Astrocyte of the cerebellum (primary cell): ENCODE measurements at regions not wholly inside any gene's neighbourhood (a gene's known extent, or its start where the extent isn't known, plus 50 kb on each side); places are given as distances from the start of the nearest gene placed in this dataset.

Experiments
- DNase-seq: peaks from one replicate; pipeline ENCODE4 v3.0.0-alpha.2; 2011; ENCODE audit warnings: low read depth
- H3K4me3 ChIP-seq: 2 replicates; pipeline ENCODE4 v1.5.1; 2011; ENCODE audit warnings: mild to moderate bottlenecking, low read depth, low read length, moderate library complexity
- CTCF ChIP-seq: IDR thresholded peaks from 2 replicates; pipeline ENCODE4 v1.5.1; 2012; ENCODE audit warnings: low read length, low read depth, moderate library complexity, mild to moderate bottlenecking; ENCODE audit errors: missing control alignments
- in situ Hi-C: cut with HindIII; loops from 2 replicates; pipeline ENCODE4 v1.10.0; 2017; ENCODE audit warnings: low sequenced_read_pairs

GRCh38 chr14:101456246-101457175 lies 104.8 kb upstream of the DIO3 start:
- DNase-seq = no peak
- H3K4me3 ChIP-seq = no peak overlapping the region
- in situ Hi-C loops = no loop called here
- TF ChIP-seq CTCF = no peak

GRCh38 chr14:101457301-101457935 lies 103.9 kb upstream of the DIO3 start:
- no peak for DNase-seq
- in situ Hi-C loops = no loop called here
- no peak for TF ChIP-seq CTCF
- H3K4me3 ChIP-seq = no peak overlapping the region

GRCh38 chr14:101457936-101458740 lies 103.2 kb upstream of the DIO3 start:
- in situ Hi-C loops = no loop called here
- no peak for TF ChIP-seq CTCF
- DNase-seq = no peak
- H3K4me3 ChIP-seq = no peak overlapping the region

GRCh38 chr14:101458741-101459550 lies 102.3 kb upstream of the DIO3 start:
- TF ChIP-seq CTCF = no peak
- DNase-seq = no peak
- H3K4me3 ChIP-seq = no peak overlapping the region
- in situ Hi-C loops = no loop called here

- in situ Hi-C loops = no loop called here
- no peak for DNase-seq
- TF ChIP-seq CTCF = no peak
- no peak overlapping the region for H3K4me3 ChIP-seq
These were observed 101.8 kb upstream of the DIO3 start for GRCh38 chr14:101459551-101459900.

- in situ Hi-C loops = no loop called here
- DNase-seq = no peak
- no peak for TF ChIP-seq CTCF
- no peak overlapping the region for H3K4me3 ChIP-seq
These were observed 100.8 kb upstream of the DIO3 start for GRCh38 chr14:101460521-101460920.
